ENCODE measurements at regions not wholly inside any gene's neighbourhood (a gene's known extent, or its start where the extent isn't known, plus 50 kb on each side); places are given as distances from the start of the nearest gene placed in this dataset.

- TF ChIP-seq POLR2A (IDR thresholded peaks at IDR 0.05) (no peak), CTCF (IDR thresholded peaks at IDR 0.05) (no peak), EP300 (IDR thresholded peaks at IDR 0.05) (no peak)
Measured at GRCh38 chr10:131758939-131759301, 141.9 kb upstream of the PPP2R2D start.
